ENCODE measurements at regions not wholly inside any gene's neighbourhood (a gene's known extent, or its start where the extent isn't known, plus 50 kb on each side); places are given as distances from the start of the nearest gene placed in this dataset.

DNA sequence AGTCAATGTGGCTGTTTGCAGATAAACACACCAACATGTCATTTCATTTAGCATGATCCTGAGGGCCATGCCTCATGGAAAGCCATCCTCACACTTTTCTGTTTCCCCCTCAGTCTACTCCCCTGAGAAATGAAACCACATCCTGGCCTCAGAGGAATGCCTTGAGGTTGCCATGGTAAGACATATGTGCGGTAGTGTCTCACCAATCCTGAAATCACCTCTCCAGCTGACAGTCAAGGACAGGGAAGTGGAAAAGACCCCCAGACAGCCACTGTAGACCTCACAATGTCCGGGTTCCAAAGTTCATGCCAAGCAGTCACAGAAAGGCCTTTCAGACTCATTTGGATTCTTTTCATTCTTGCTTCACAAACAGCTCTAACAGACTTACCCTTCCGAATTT, 175.2 kb upstream of the PKDCC start:
- intact Hi-C loops (cut with micrococcal nuclease) = no loop called here

DNA sequence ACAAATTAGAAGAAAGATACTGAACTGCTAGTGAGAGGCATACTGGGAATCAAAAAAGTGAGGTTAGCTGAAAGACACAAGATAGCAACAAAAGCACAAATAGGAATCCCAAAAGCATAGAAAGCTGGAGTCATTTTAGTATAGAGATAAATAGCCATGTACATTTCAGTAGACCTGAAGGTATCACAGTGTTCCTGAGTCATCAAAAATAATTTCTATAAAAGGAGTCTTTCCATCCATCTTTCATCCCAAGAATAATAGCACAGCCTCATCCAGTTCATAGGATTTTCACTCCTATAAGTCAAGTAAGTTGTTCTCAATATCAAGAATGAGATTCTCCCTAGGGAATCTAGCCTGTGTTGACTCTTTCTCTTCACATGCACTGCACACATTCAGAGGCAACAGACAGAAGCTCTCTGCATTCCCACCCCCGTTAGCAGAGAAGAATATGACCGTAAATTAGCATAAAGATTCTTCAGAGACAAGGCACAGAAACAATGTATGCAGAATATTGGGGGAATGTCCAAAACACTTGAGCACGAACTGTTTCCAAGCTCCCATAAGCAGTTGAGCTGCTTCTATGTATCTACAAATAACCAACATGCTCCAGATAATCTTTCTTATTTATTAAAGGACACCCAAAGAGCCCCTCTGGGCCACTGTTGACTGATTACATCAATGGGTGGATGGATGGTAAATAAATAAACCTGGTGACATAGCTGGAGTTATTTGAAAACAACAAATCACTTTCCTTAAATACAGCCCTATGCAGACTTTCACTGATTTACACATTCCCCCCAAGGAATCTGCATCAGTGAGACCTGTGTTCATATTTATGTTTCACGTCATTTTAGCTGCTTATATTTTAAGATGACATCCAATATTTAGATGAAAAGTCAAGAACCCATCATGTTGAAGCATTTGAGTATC, 174.5 kb upstream of the PKDCC start:
- intact Hi-C loops (cut with micrococcal nuclease) = no loop called here

DNA sequence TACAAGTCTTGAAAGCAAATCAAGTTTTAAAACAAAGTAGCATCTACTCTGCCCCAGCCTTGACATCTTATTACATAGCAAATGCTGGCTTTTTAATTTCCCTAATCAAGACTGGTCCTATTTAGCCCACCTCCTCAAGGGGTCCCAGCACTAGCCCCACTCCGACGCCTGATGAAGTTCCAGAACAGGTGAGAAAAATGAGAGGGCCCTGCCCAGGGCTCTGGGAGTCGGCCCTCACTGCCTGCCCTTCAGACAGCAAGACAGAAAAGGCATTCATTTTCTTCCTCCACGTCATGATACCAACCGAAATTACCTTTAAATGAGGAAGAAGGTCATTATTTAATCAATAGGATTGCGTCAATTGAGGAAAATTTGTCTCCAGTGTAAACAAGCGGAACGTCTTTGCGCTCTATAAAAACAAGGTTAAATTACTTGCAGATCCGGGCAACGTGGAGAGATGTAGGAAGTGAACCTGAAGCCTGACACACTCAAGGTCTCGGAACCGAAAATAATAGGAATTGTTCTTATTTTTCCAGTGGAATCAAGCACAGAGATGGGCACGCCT, 170.6 kb upstream of the PKDCC start:
- intact Hi-C loops (cut with micrococcal nuclease) = no loop called here

DNA sequence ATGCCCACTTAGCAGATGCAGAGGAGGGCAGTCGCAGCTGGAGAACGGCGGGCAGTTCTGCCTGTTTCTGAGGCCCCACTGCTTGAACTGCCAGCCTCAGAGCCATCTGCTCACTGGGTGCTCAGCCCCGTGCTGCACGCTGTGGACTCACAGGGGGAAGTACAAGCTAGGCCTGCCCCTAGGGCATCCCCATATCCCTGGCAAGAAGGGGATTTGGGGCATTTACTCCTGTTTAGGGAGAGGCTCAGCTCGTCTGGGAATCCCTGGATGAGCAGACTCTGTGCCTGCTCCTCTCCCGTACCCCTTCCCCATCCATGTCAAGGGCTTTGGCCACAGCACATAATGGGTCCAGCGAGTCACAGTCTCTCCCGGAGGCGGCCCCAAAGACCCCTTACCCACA, 169.8 kb upstream of the PKDCC start:
- intact Hi-C loops (cut with micrococcal nuclease) = no loop called here

DNA sequence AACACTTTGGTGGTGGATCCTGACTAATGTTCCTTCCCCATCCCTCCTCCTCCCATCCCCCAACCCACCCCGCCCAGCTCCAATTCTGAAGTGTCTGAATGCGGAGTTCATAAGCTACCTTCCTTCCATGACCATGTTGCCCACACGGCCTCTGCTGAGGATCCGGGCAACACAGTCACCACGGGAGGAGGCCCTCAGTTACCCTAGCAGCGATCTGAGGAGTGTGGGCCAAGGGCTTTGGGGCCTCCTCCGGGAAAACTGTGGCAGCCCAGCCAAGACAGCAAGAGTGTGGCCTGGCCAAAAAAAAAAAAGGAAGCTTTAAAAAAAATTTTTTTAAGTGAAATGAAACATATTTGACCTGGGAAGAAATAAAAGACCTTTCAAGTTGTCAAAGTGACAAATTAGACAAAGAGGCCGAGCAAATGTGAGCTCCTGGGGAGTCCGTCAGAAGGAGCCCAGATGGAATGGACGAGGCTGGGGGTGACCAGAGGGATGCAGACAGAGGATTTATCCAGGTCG, 169.0 kb upstream of the PKDCC start:
- intact Hi-C loops (cut with micrococcal nuclease) = no loop called here

DNA sequence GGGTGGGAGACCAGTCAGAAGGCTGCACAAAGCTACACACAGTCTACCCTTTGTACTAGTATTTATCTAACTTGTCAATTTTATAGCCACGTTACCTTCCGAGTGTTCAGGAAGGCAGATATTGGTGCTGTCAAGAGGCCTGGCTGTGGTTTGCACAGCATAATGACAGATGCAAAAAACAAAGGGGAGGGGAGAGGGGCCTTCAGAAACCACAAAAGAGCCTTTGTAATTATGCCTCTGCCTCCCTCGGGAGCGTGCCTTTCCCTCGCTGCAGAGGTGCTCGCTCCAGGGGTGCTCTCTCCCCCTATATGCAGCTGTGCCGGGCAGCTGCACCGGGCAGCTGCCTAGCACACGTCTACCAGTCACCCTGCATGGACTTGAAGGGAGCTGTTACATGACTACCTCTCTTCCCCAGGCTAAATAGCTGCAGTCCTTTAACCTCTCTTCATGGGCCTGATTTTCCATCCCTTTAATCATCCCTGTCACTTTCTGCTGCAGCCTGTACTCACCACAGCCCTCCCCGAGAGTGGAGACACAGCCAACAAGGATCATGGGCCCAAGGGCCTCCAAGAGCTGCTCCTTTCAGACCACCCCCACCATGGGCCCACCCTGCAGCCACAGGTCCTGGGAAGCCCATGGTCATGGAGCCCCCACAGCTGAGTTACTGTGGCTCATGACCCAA, 168.4 kb upstream of the PKDCC start:
- intact Hi-C loops (cut with micrococcal nuclease) = no loop called here

DNA sequence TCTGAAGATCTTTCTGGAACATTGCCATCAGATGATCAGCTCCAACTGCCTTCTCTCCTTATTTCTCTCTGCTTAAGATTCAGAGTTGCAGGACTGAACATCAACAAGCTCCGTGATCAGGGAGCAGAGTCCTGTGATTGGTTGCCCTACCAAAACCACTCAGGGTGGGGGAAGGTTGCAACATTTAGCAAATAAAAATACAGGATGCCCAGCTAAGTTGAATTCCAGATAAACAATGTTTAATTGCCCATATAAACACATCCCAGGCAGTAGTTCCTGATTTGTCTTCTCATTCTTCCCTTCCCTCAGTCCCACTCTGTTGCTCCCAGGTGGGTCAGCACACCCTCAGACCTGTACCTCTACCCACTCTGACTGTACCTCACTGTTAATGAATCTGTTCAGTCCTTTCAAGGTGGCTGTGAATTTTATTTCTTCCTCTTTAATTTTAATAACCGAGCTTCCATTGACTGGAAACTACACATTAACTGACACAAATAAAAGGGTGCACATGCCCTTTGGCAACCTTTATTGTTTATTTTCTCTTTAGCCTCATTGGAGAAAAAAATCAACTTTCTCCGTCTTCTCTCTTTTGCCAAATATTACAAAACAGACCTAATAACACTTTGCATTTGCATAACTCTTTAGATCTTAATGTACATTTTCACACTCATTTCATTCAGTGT, 167.1 kb upstream of the PKDCC start:
- intact Hi-C loops (cut with micrococcal nuclease) = no loop called here

DNA sequence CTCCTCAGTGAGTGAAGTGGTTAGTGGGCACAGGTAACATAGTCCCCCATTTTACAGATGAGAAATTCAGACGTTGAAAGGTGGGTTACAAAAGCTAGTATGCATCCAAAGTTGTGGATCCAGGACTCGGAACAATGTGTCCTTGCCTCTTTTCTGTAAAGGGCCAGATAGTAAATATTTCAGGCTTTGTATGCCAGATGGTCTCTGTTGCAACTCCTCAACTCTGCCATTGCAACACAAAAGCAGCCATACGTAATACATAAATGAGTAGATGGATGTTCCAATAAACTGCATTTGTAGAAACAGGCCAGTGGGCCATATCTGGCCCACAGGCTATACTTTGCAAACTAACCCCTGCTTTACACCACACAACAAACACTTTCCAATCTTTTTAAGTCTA, 166.6 kb upstream of the PKDCC start:
- intact Hi-C loops (cut with micrococcal nuclease) = no loop called here

DNA sequence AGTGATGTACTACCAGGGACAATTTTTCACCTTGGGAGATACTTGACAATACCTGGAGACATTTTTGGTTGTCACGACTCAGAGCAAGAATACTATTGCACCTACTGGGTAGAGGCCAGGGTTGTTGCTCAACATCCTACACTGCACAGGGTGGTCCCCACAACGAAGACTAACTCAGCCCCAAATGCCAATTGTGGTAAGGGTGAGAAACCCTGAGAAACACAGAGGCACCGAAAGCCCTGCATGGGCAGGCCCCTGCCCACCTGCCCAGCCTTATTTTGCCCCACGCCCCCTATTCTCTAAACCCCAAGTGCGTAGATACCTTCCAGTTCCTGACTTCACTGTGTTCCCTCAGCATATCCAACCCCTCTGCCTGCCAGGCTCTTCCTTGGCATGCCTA, 163.1 kb upstream of the PKDCC start:
- intact Hi-C loops (cut with micrococcal nuclease) = no loop called here

DNA sequence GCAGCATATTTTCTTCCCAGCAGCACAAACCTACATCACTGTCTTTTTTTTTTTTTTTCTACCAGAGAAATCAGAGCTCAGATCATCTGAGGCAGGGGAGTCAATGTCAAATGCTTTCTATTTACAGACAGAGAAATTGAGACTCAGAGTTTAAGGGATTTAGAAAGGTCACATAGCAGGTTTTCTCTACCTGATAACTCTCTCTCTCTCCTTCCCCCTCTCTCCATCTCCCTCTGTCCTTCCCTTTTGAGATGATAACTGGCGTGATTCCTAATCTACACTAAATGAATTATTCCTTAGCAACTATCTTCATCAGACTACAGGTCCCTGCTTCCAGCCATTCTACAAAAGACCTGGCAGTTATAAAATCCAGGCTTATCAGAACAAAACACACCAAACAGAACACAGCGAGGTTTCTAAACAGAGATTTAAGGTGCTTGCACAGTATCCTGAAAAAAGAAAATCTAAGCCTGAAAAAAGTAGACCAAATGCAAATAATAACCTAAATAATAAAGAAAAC, 161.6 kb upstream of the PKDCC start:
- intact Hi-C loops (cut with micrococcal nuclease) = no loop called here

DNA sequence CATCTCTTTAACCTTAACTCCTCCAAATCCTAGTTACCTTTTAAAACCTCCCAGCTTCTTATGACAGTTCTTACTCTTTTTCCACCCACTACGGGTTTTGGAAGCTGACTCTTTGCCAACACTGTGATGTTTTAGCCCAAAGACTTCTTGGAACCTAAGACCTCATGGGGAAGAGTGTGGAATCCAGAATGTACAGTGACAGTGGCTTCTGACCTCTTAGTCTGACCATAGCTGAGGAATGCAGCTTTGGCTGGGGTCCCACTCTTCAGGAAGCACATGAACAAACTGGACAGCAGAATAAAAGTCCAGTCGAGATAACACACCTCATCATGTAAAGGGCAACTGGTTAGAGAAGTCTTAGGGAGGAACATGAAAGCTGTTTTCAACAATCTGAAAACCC, 161.1 kb upstream of the PKDCC start:
- intact Hi-C loops (cut with micrococcal nuclease) = no loop called here

DNA sequence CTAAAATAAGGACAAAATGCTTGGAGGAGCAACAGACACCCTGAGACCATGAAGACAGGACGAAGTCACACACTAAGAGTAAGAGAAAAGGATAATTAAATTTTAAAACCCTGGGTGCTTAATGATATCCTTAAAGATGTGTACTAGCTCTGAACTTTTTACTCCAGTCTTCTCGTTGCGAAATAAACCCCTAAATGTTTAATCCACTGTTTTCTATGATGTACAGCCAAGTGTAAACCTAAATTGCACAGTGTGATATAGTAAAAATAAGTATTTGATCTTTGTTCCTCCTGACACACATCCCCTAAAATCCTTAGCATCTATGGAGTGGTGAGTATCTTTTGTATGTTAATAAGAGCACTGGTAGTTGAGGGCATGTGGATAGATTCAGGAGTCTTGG, 157.5 kb upstream of the PKDCC start:
- intact Hi-C loops (cut with micrococcal nuclease) = no loop called here

DNA sequence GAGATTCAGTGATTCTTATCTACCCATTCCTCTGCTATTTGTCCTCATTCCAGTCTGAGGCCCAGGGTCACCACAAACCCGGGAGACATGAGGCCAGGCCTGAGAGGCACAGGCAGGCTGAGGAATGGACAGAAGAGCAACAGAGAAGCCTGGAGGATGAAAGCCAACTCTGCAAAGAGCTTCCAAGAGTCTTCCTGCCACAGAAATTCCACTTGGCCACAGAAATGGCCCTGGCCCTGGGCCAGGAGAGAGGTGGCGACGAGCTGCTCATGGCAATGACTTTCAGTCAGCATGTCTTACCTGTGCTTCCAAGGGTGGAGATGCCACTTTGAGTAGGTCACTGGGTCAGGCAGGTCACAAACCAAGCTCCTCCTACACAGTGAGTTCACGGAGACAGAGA, 155.3 kb upstream of the PKDCC start:
- intact Hi-C loops (cut with micrococcal nuclease) = no loop called here

DNA sequence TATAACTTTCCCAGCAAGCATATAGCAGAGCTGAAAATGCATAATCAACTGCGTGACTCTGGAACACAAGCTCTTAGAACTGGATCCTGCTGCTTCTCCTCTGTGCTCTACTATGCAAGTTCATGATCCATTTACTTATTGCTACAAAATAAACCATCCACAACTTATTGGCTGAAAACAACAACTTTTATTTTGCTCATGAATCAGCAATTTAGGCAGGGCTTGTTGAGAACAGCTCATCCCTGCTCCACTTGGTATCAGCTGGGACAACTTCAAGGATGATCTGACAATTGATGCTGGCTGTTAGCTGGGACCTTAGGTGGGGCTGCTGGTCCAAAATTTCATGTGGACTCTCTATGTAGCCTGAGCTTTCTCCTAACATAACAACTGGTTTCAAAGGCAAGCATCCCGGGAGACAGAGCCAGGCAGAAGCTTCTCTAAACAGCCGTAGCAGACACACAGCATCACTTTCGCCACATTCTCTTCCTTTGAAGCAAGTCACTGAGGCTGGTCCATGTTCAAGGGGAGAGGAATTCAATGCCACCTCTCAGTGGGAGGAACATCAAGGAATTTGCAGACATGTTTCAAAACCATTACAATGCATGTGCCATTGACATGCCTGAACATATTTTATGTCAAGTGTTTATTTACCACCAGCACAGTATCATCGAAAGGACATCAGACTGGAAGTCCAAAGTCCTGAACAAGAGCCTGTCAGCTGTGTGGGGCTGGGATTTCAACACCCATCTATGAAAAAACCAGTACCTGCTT, 153.1 kb upstream of the PKDCC start:
- intact Hi-C loops (cut with micrococcal nuclease) = no loop called here

DNA sequence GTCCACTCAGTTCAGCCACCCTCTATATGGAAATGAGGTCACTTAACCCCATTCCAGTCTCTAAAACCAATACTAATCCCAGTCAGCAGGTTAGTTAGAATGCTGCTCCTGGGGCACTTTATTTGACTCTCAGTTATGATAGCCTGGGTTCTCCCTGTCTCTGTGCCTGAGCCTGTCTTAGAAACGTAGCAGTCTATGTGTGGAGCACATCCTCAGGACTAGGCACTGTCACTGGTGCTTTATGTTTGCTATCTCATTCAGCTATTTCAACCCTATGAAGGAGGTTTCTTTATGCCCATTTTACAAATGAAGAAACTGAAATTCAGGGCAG, 152.5 kb upstream of the PKDCC start:
- intact Hi-C loops (cut with micrococcal nuclease) = no loop called here

DNA sequence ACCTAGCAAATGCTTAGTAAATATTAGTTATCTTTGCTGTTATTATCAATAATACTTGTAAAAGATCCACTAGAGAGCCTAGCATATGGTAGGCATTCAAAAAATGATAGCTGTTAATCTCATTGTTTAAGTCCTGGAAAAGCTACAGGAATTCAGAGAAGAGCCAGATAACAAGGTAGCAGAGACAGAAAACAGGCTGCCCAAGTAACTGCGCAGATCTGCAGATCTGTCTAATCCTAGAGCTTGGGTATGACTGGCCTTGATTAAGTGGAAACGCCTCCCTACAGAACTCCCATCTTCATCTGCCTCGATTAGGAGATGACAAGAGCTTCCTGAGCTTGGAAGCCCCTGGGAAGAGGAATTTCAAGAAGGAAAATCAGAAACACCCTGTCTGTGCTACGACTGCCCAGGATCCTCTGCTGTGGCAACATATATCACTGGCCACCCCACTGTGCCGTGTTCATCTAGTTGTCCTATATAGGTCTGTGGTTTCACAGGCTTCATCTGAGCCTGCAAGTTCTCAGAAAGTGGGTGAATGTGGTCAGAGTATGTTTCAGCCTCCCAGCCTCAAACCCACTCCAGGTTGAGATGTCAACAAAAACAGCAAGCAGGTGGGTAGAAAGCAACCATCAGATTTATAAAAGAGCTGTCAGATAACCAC, 151.5 kb upstream of the PKDCC start:
- intact Hi-C loops (cut with micrococcal nuclease) = no loop called here

DNA sequence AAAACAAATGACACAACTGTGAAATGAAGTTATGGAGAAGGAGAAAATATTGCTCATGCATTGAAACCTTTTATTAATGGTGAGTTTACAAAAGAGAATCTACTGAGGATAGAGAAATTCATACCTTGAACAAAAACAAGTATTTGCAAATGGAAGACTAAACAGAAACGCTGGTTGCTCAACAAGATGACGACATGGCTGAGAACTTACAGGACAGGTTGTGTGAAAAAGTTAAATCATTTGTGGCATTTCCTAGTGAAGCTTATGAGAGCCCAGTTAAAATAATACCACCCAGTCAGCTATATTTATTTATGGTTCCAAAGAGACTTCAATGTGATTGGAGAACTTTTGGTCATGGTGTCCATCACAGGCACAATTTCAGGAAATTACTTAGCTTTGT, 148.6 kb upstream of the PKDCC start:
- intact Hi-C loops (cut with micrococcal nuclease) = no loop called here

DNA sequence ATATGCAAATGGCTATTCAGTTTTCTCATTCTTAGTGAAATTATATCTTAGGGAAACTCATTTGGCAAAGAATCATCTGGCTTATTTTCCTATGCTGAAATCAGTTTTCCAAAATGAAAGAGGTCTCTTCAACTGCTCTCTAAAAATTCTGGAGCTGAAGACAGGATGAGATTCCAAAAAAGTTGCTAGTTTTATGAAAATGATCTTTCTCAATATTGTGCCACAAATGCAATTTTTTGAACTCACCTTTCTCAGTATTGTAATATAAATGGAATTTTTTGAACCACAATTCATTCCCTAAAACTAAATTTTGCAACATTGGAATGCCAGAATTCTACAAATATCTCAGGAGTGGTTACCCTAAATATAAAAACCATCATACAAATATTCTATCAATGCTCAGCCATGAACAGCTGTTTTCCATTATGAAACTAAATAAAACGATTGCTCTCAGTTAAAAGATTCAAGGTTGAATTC, 147.7 kb upstream of the PKDCC start:
- intact Hi-C loops (cut with micrococcal nuclease) = no loop called here

DNA sequence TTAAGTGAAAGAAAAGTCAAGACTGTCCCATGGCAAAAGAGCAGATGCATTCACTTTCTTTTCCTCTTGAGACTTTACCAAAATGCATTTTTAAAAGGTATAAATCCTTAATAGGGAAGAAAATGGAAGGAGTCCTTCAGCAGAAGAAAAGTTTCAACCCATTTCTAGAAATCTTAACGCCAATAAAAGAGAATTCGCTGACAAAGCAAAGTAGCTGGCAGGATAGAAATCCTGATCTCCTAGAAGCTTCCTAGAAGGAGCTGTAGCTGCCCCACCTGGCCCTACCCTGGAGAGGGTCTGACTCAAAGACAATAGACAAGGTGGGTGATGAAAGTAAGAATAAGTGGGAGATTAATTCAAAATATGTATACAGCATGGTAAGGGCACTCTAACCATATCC, 144.9 kb upstream of the PKDCC start:
- intact Hi-C loops (cut with micrococcal nuclease) = no loop called here

DNA sequence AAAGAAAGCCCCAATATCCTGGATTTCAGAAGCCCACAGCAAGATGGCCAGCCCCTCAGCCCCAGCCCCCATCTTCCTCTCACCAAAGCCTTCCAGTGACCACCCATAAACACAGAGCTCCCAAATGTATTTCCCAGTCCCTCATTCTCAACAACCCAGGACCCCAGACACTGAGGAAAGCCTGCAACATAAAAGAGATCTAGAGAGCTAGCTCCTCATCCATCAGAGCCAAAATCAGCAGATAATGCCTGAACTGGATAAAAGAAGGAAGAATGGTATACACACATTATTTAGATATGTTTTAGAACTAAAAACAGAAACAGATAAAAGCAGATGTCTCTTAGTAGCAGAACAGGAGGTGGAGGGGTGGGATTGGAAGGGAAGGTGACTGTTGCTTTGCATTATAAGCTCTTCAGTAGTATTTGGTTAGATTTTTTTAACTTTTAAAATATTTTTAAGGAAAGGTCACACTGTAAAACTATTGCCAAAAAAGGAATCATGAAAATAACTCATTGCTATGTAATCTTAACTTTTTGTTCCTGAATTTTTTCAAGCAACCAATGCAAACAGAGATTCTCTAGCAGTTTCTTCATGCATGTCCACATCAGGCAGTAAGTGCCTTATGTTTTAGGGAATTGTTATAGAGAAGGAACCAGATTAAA, 144.2 kb upstream of the PKDCC start:
- intact Hi-C loops (cut with micrococcal nuclease) = no loop called here
